NCI-H526 treated with DMSO at 0.1 percent for 48 hours (cell line): ENCODE measurements at regions not wholly inside any gene's neighbourhood (a gene's known extent, or its start where the extent isn't known, plus 50 kb on each side); places are given as distances from the start of the nearest gene placed in this dataset.

ENCODE experiments used
- DNase-seq: peaks from one replicate; lab custom pipeline; 2025; lab: John Stamatoyannopoulos, UW

- no peak for DNase-seq
These were observed 365.3 kb upstream of the ZNF507 start for GRCh38 chr19:31979949-31980670.

GRCh38 chr19:31980796-31981195 is 364.6 kb upstream of the ZNF507 start:
- no peak for DNase-seq

DNA sequence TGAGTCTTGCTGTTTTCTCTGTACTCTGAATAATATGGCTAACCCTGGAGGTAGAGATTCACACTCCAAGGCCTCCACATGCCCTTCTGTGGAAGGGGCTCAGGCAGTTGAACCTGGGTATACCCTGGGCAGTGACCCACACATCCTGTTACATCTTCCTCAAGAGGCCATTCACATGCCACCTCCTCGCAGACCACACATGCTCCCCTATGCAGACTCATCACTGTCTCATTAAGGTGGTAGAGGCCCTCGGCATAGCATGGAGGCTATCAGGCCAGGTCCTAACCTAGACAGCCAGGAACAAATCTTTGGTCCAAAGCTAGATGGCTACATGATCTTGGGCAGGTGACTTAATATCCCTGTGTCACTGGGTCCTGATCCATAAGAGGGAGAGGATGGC is 363.9 kb upstream of the ZNF507 start:
- DNase-seq, result no peak

DNA sequence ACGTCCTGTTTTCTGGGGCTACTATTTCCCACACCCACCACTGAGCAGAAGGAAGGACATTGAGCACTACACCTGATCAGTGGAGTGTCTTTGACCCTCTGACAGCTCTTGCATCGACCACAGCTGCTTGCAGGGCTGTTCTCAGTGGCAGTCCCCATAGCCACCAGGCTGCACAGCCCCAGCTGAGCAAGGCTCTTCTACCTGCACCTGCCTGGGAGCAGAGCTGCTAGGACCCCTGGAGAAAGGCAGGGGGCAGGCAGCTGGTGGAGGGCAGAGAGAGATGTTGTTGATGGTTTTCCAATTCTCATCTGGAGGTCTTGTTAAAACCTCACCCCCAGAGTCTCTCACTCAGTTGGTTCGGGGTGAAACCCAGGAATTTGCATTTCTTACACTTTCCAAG is 361.8 kb upstream of the ZNF507 start:
- DNase-seq, result no peak

- DNase-seq, result no peak
These were observed 360.3 kb upstream of the ZNF507 start for GRCh38 chr19:31985001-31985605.

DNA sequence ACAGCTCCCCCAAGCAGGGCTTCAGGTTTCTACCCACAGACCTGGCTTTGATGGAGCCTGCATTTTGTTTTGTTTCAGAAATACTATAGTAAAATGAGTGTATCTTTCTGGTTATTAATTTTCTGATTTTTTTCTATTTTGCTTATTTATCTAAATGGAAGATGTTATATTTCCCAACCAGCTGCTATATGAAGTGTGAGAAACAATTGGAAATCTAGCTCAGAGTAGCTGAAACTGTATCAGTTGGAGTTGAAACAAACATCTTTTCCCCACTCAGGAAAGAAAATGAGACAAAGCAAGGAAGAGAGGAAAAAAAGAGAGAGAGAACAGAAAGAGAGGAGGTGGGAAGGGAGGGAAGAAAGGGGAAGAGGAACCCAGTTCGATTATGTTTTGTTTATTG is 358.5 kb upstream of the ZNF507 start:
- no peak for DNase-seq

- DNase-seq, result no peak
These were observed 357.2 kb upstream of the ZNF507 start for GRCh38 chr19:31988256-31988655.

DNA sequence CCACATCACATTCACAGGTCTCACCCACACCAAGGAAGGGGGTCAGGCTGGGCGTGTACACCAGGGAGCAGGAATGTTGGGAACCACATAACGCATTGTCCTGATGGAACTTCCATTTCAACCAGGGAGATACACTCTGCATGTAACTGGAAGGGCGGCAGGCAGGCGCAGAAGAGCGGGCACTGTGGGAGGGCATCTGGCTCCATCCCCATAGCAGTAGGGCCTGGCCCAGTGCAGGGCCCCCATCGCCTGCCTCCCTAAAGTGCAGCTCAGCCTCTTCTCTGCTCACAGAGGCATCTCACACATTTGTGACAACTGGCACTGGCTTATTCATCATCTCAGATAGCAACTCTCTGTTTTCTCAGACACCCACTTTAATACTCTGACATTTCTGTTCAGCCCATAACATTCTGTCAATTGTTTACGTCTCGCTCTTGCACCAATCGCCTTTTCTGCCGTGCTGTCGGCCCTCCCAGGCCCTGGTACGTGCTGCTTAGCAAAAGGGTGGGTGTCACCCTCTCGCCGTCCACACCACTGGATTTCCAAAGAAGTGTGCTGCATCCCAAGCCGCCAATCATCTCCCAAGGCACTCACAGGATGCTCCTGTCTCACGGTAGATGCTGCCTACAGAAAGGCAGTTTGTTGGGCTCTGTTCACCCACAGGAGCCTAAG is 353.3 kb upstream of the ZNF507 start:
- DNase-seq, result no peak

DNA sequence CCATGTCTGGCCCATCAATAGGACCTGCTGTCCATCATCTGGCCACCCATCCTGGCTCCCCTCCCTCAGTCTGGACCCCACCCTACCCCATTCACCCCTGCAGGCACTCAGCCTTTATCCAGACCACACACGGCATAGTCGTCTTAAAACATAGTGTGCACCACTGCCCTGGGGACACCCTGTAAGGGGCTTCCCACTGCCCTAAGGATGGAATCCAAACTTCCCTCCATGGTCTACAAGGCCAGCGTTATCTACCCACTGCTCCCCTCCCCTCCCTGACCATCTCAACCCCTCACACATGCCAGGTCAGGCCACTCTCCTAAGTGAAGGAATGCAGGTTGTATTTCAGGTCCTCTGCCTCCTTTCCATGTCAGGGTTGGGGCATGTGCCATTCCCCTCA is 352.7 kb upstream of the ZNF507 start:
- no peak for DNase-seq

DNA sequence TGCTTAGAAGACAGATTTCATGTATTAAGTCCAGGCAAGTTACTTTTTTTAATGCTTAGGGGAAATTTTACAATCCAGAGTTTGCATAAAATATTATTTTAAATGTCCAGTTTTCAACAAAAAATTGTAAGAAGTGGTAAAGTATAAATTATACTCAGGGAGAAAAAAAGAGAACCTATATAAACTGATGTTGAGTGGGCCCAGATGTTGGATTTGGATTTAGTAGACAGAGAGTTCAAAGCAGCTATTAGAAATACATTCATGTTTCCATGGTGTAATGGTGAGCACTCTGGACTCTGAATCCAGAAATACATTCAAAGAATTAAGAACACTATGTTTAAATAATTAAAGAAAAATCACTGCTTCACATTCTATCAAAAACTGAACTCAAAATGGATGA is 349.9 kb upstream of the ZNF507 start:
- no peak for DNase-seq

GRCh38 chr19:32010071-32010470 is 335.3 kb upstream of the ZNF507 start:
- DNase-seq, result no peak

GRCh38 chr19:32012206-32012605 is 333.2 kb upstream of the ZNF507 start:
- no peak for DNase-seq

- DNase-seq, result no peak
These were observed 332.4 kb upstream of the ZNF507 start for GRCh38 chr19:32012886-32013631.

DNA sequence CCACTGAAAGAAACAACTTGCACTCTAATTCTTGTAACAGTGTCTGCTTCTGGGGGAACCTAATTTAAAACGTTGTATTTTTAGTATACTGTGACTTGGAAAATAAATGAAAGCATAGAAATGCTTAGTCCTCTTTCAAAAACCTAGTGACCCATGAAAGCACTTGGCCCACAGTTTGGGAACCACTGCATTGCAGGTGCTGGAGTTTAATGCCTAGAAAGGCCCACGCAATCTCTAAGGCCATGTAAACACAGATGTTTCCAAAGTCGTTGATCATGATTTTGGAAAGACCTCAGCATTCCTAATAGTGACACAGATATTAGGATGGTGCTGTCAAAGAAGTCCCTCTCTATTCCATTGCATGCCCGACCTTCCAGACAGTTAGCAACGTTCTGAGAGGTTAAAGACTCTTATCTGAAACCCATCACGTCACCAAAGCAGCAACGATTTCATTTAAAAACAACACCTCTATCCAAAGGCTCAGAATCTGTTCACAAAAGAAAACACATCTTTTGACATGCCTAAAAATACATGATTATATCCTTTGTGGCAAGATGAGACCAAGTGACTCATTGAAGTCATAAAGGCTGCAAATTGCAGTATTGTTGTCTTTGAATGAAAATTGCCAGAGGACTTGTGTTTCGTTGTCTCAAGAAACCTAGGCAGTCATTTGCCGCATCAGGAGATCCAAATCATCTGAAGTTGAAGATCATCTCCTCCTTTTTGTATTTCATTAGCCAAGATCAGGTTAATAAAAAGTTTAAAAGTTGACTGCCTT is 328.0 kb upstream of the ZNF507 start:
- DNase-seq, result no peak

DNA sequence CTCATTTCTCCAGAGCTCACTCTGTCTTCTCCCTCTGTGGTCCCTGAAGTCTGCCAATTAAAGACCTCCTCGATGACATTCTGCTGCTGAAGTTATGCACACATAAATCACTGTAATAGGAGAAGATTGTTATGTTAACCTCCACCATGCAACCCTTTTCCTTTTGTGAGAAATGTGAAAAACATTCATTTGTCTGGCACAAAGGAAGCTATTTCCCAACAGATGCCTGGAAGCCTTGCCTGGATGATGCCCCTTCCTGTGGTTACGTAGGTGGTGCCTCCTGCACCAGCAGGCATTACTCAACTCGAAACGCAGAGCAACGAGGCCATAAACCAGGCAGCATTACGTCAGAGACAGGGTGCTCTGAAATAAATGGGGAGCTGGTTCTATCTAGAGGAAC is 327.4 kb upstream of the ZNF507 start:
- DNase-seq, result no peak

- DNase-seq, result no peak
These were observed 324.9 kb upstream of the ZNF507 start for GRCh38 chr19:32020538-32020937.

DNA sequence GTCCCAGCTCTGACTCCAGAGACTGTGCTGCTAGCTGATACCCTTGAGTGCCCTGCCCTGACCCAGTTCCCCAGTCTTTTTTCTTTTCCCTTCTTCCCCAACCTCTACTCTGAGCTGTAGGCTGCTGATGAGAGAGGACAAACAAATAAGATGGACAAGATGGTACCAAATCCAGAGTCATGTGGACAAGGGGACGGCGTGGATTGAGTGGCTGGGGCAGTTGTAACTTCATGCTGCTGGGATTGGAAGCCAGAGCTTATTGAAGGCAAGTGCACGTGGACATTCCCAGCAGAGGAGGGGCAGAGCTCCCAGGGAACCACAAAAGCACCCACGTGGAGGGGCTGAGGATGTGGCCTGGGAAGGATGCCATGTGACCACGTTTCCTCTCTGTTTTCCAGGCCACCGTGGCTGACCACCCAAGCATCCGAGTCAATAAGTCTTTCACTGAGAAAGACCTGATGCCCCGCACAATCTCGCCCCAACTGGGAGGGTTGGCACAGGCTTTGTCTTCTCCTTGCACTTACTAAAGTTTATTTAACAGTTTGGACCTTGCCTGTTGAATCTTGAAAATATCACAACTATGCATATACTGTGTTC is 323.3 kb upstream of the ZNF507 start:
- DNase-seq, result no peak

GRCh38 chr19:32022731-32023563 is 322.5 kb upstream of the ZNF507 start:
- no peak for DNase-seq

- no peak for DNase-seq
These were observed 321.9 kb upstream of the ZNF507 start for GRCh38 chr19:32023564-32023832.

GRCh38 chr19:32029235-32029634 is 316.2 kb upstream of the ZNF507 start:
- DNase-seq, result no peak

DNA sequence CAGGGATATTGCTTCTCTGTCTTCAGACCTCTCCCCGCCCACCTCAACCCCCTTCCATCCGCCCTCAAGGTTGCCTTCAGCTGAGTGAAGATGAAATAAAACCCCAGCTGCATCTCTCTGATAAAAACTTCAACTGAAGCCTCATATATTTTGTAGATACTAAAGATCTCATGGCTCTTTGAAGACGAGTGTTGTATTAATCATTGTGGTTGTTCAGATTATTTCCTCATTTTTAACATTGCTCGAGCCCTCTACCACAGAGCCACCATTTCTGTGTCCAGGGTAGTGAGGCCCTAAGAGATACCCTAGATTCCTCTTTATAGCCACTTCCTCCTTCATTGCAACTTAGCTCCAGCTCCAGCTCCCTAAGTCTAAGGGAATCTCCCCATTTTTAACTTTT is 312.8 kb upstream of the ZNF507 start:
- DNase-seq, result no peak
